ENCODE measurements at regions not wholly inside any gene's neighbourhood (a gene's known extent, or its start where the extent isn't known, plus 50 kb on each side); places are given as distances from the start of the nearest gene placed in this dataset.

DNA sequence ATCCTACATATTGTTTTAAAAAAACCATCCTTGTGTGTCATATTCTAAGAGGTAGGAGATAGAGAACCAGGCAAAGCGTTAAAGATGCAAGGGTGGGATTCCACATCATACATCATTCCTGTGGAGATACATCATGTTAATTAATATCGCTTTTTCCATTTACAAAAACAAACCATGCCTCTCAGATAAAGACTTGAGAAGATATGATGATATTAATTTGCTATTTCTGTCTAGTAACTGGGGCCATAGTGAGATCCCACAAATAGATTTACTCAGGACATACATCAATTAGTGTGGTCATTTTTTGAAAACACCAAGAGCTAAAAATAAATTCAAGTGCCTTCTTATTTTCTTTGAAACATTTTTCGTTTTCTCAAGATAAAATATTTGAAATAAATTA lies 165.4 kb upstream of the TARS1 start:
- H3K4me1 ChIP-seq (ENCODE audit: control insufficient read depth, extremely low read depth, insufficient read depth, low read length), result peaks cover 39% of the 10 kb centered on the region
- H3K79me2 ChIP-seq (ENCODE audit: control insufficient read depth, insufficient read depth, low read length), result no peaks in the 10 kb centered on the region
- intact Hi-C loops (cut with micrococcal nuclease) (no loop called here), dilution Hi-C loops (cut with MboI; ENCODE audit: extremely low pct_ligation_motif_present, low sequenced_read_pairs) (no loop called here)
- peak overlapping the region; percentile 62 for H3K4me2 ChIP-seq (ENCODE audit: insufficient read depth, low read length)
- no peaks in the 10 kb centered on the region for H3K9me3 ChIP-seq (replicated peaks; ENCODE audit: control insufficient read depth, insufficient read depth, low read length)
- H3K27ac ChIP-seq (ENCODE audit: insufficient read depth, low read depth, low read length), result no peak overlapping the region
- no peak overlapping the region for H3K9ac ChIP-seq (replicated peaks; ENCODE audit: extremely low read depth, insufficient read depth, low read length)
- H3K9me1 ChIP-seq (replicated peaks; ENCODE audit: control insufficient read depth, extremely low read depth, insufficient read depth, low read length), result no peaks in the 10 kb centered on the region
- FAIRE-seq (no peak), DNase-seq (ENCODE audit: low read depth, low spot score) (peak; percentile 4)
- ChIA-PET POLR2A (no interaction called here), CTCF (interaction anchor here (0.7 to 1.1 kb wide), 2 partner anchors 10 to 54 kb away, joined by 3 read pairs; no protein-coding TSS in a partner anchor)
- TF ChIP-seq EZH2 (IDR thresholded peaks at IDR 0.05; ENCODE audit: borderline replicate concordance, low read depth, low read length, severe bottlenecking), result no peak
- TF ChIP-seq, protein P1, sequence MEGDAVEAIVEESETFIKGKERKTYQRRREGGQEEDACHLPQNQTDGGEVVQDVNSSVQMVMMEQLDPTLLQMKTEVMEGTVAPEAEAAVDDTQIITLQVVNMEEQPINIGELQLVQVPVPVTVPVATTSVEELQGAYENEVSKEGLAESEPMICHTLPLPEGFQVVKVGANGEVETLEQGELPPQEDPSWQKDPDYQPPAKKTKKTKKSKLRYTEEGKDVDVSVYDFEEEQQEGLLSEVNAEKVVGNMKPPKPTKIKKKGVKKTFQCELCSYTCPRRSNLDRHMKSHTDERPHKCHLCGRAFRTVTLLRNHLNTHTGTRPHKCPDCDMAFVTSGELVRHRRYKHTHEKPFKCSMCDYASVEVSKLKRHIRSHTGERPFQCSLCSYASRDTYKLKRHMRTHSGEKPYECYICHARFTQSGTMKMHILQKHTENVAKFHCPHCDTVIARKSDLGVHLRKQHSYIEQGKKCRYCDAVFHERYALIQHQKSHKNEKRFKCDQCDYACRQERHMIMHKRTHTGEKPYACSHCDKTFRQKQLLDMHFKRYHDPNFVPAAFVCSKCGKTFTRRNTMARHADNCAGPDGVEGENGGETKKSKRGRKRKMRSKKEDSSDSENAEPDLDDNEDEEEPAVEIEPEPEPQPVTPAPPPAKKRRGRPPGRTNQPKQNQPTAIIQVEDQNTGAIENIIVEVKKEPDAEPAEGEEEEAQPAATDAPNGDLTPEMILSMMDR (IDR thresholded peaks at IDR 0.05; ENCODE audit: extremely low read depth in 1 of 2, insufficient read depth in 1 of 2, low read depth in 1 of 2, low read length in 2 of 2), result no peak
- TF ChIP-seq, protein P2, sequence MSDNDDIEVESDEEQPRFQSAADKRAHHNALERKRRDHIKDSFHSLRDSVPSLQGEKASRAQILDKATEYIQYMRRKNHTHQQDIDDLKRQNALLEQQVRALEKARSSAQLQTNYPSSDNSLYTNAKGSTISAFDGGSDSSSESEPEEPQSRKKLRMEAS (IDR thresholded peaks at IDR 0.05; ENCODE audit: insufficient read depth, insufficient read length), result no peak
- no peaks in the 10 kb centered on the region for H4K20me1 ChIP-seq (replicated peaks; ENCODE audit: control insufficient read depth, extremely low read depth, insufficient read depth, low read length)
- no peak overlapping the region for H2AFZ ChIP-seq (ENCODE audit: low read depth, low read length)
- BruUV-seq (replicated peaks), result no TSS peak
- no peak overlapping the region for H3K4me3 ChIP-seq (replicated peaks in 1 of 3; ENCODE audit: insufficient read depth in 1 of 3, low read depth in 1 of 3, low read length in 3 of 3)
- H3K27me3 ChIP-seq (ENCODE audit: control insufficient read depth in 2 of 2, insufficient read depth in 2 of 2, low read length in 2 of 2), result no peaks in the 10 kb centered on the region
- H3K36me3 ChIP-seq (ENCODE audit: control insufficient read depth in 2 of 2, extremely low read depth in 1 of 2, insufficient read depth in 2 of 2, low read length in 2 of 2), result no peaks in the 10 kb centered on the region

- Histone ChIP-seq H3K4me2 (ENCODE audit: insufficient read depth, low read length) (peak overlapping the region; percentile 62), H3K9ac (replicated peaks; ENCODE audit: extremely low read depth, insufficient read depth, low read length) (no peak overlapping the region), H3K27me3 (ENCODE audit: control insufficient read depth in 2 of 2, insufficient read depth in 2 of 2, low read length in 2 of 2) (no peaks in the 10 kb centered on the region), H2AFZ (ENCODE audit: low read depth, low read length) (peak overlapping the region; percentile 48), H3K36me3 (ENCODE audit: control insufficient read depth in 2 of 2, extremely low read depth in 1 of 2, insufficient read depth in 2 of 2, low read length in 2 of 2) (no peaks in the 10 kb centered on the region), H3K27ac (ENCODE audit: insufficient read depth, low read depth, low read length) (peak overlapping the region; percentile 23), H3K9me3 (replicated peaks; ENCODE audit: control insufficient read depth, insufficient read depth, low read length) (no peaks in the 10 kb centered on the region), H4K20me1 (replicated peaks; ENCODE audit: control insufficient read depth, extremely low read depth, insufficient read depth, low read length) (no peaks in the 10 kb centered on the region), H3K4me3 (replicated peaks in 1 of 3; ENCODE audit: insufficient read depth in 1 of 3, low read depth in 1 of 3, low read length in 3 of 3) (no peak overlapping the region), H3K79me2 (ENCODE audit: control insufficient read depth, insufficient read depth, low read length) (no peaks in the 10 kb centered on the region), H3K9me1 (replicated peaks; ENCODE audit: control insufficient read depth, extremely low read depth, insufficient read depth, low read length) (no peaks in the 10 kb centered on the region), H3K4me1 (ENCODE audit: control insufficient read depth, extremely low read depth, insufficient read depth, low read length) (peaks cover 37% of the 10 kb centered on the region)
- ChIA-PET CTCF (interaction anchor here (0.7 to 1.1 kb wide), 4 partner anchors 10 to 95 kb away, joined by 3 read pairs; no protein-coding TSS in a partner anchor), POLR2A (no interaction called here)
- peak; percentile 24 for FAIRE-seq
- no TSS peak for BruUV-seq (replicated peaks)
- dilution Hi-C loops (cut with MboI; ENCODE audit: extremely low pct_ligation_motif_present, low sequenced_read_pairs) (no loop called here), intact Hi-C loops (cut with micrococcal nuclease) (loop anchor here (1.0 kb wide), 1 partner anchor 88 kb away; no protein-coding TSS in a partner anchor)
- DNase-seq (ENCODE audit: low read depth, low spot score), result peak; percentile 63
- peak; percentile 8 for TF ChIP-seq JUN (IDR thresholded peaks at IDR 0.05; ENCODE audit: borderline replicate concordance, insufficient read depth, insufficient read length, low read depth)
- TF ChIP-seq EZH2 (IDR thresholded peaks at IDR 0.05; ENCODE audit: borderline replicate concordance, low read depth, low read length, severe bottlenecking), result no peak
- TF ChIP-seq POLR2A (IDR thresholded peaks at IDR 0.05; ENCODE audit: low read depth, low read length), result no peak
- no peak for TF ChIP-seq MYC (IDR thresholded peaks at IDR 0.05; ENCODE audit: low read depth, low read length)
Observed at GRCh38 chr5:33275921-33276627, 164.7 kb upstream of the TARS1 start.

Measured in endothelial cell of umbilical vein (primary cell).